AG04450 (cell line): ENCODE measurements at regions not wholly inside any gene's neighbourhood (a gene's known extent, or its start where the extent isn't known, plus 50 kb on each side); places are given as distances from the start of the nearest gene placed in this dataset.

ENCODE experiments used
- CTCF ChIA-PET: fragments of 300-600, 350-600 bp; formaldehyde crosslinking; extraction: SDS; loops from one replicate; lab custom pipeline; 2022; ENCODE audit warnings: antibody characterized with exemption, inconsistent platforms; lab: Charles Lee
- POLR2A ChIA-PET: fragments of 350-600 bp; formaldehyde crosslinking; extraction: SDS; loops from one replicate; lab custom pipeline; 2021; ENCODE audit warnings: antibody characterized with exemption, inconsistent platforms; lab: Yijun Ruan, JAX
- DNase-seq: peaks from one replicate; pipeline ENCODE4 v3.0.0-alpha.2; 2011; ENCODE audit warnings: low read depth, low spot score
- H3K27ac ChIP-seq: one replicate; pipeline ENCODE4 v1.5.1; 2012; ENCODE audit warnings: low read depth, low read length, control low read depth
- H3K27me3 ChIP-seq: one replicate; pipeline ENCODE4 v1.6.0; 2012; ENCODE audit warnings: low read length; ENCODE audit not compliant: control insufficient read depth, insufficient read depth
- H3K4me3 ChIP-seq: 2 replicates; pipeline ENCODE4 v1.5.1; 2011; ENCODE audit warnings: mild to moderate bottlenecking, low read depth, low read length, control low read depth
- H3K9me3 ChIP-seq: 2 replicates; pipeline ENCODE4 v1.5.1; 2012; ENCODE audit warnings: low read length; ENCODE audit not compliant: control insufficient read depth, insufficient read depth
- CTCF ChIP-seq: IDR thresholded peaks from 2 replicates; pipeline ENCODE4 v1.5.1; 2011; ENCODE audit warnings: low read depth, low read length, control low read depth, inconsistent platforms

- Histone ChIP-seq H3K4me3 (no peak overlapping the region), H3K27ac (no peak overlapping the region), H3K27me3 (no peaks in the 10 kb centered on the region), H3K9me3 (no peaks in the 10 kb centered on the region)
- ChIA-PET POLR2A (no interaction called here), CTCF (interaction anchor here (0.6 to 1.0 kb wide), 2 partner anchors 96 to 217 kb away, joined by 3 to 5 read pairs; no protein-coding TSS in a partner anchor)
- TF ChIP-seq CTCF, result no peak
- DNase-seq, result no peak
Observed at GRCh38 chr6:21371061-21371460, 222.5 kb upstream of the SOX4 start.

GRCh38 chr6:21371676-21372171 lies 221.8 kb upstream of the SOX4 start:
- Histone ChIP-seq H3K9me3 (no peaks in the 10 kb centered on the region), H3K4me3 (no peak overlapping the region), H3K27ac (no peak overlapping the region), H3K27me3 (no peaks in the 10 kb centered on the region)
- no peak for TF ChIP-seq CTCF
- ChIA-PET CTCF (interaction anchor here (0.6 to 1.0 kb wide), 2 partner anchors 96 to 216 kb away, joined by 3 to 5 read pairs; no protein-coding TSS in a partner anchor), POLR2A (no interaction called here)
- DNase-seq, result no peak

- CTCF ChIA-PET, result interaction anchor here (0.5 kb wide), 1 partner anchor 51 kb away, joined by 4 read pairs; no protein-coding TSS in a partner anchor
- no peak overlapping the region for H3K27ac ChIP-seq
- POLR2A ChIA-PET, result no interaction called here
Observed at GRCh38 chr6:21375151-21376116, 218.1 kb upstream of the SOX4 start.

GRCh38 chr6:21377356-21377755 lies 216.2 kb upstream of the SOX4 start:
- no peak for TF ChIP-seq CTCF
- Histone ChIP-seq H3K27me3 (peaks cover 2% of the 10 kb centered on the region), H3K27ac (no peak overlapping the region), H3K9me3 (no peaks in the 10 kb centered on the region), H3K4me3 (no peak overlapping the region)
- no peak for DNase-seq
- POLR2A ChIA-PET, result no interaction called here
- CTCF ChIA-PET, result interaction anchor here (1.2 kb wide), 1 partner anchor 8 kb away, joined by 4 read pairs; no protein-coding TSS in a partner anchor

More at GRCh38 chr6:21375151-21376116, 218.1 kb upstream of the SOX4 start:
- TF ChIP-seq CTCF, result no peak
- H3K27me3 ChIP-seq, result peaks cover 2% of the 10 kb centered on the region
- H3K9me3 ChIP-seq, result no peaks in the 10 kb centered on the region
- H3K4me3 ChIP-seq, result no peak overlapping the region
- DNase-seq, result no peak
